Naive thymus-derived CD4-positive, alpha-beta T cell (primary cell): ENCODE measurements at regions not wholly inside any gene's neighbourhood (a gene's known extent, or its start where the extent isn't known, plus 50 kb on each side); places are given as distances from the start of the nearest gene placed in this dataset.

Experiments used
- ATAC-seq: fragments of 150-1000 bp; cut with Tn5 transposase; 2 replicates; pipeline ENCODE4 v1.10.0; 2021; ENCODE audit warnings: mild to moderate bottlenecking, moderate library complexity
- CTCF ChIA-PET: fragments of 350-600 bp; sonication (Branson Sonifier 250); formaldehyde crosslinking; loops from one replicate; lab custom pipeline; 2021; ENCODE audit warnings: antibody characterized with exemption; lab: Charles Lee
- POLR2A ChIA-PET: fragments of 350-600 bp; sonication (Branson Sonifier 250); formaldehyde crosslinking; loops from one replicate; lab custom pipeline; 2021; ENCODE audit warnings: antibody characterized with exemption, inconsistent platforms; lab: Charles Lee
- DNase-seq, 9 donors: peaks; one replicate each; pipeline versions ENCODE4 v3.0.0 to v3.0.0-alpha.2; 2020 to 2022; ENCODE audit warnings: mixed read lengths in 1 of 9
- H3K27ac ChIP-seq: one replicate; pipeline ENCODE4 v1.7.0; 2013; ENCODE audit warnings: mild to moderate bottlenecking, low read depth, low read length, moderate library complexity
- H3K27me3 ChIP-seq, 2 donors: one replicate each; pipeline ENCODE4 v1.7.0; 2013; ENCODE audit warnings: low read length in 2 of 2, mild to moderate bottlenecking in 2 of 2, moderate library complexity in 2 of 2; ENCODE audit not compliant: control insufficient read depth in 2 of 2, insufficient read depth in 2 of 2
- H3K36me3 ChIP-seq, 3 experiments: 1 replicate in 2 of 3; 2 replicates in 1 of 3; pipeline ENCODE4 v1.7.0; 2013; ENCODE audit warnings: low read length in 3 of 3, mild to moderate bottlenecking in 3 of 3, moderate library complexity in 1 of 3; ENCODE audit not compliant: insufficient read depth in 3 of 3, control insufficient read depth in 2 of 3
- H3K4me1 ChIP-seq, 2 donors: one replicate each; pipeline ENCODE4 v1.7.0; 2013; ENCODE audit warnings: low read length in 2 of 2, mild to moderate bottlenecking in 2 of 2, moderate library complexity in 1 of 2; ENCODE audit not compliant: control insufficient read depth in 2 of 2, insufficient read depth in 2 of 2
- H3K4me3 ChIP-seq: 2 replicates; pipeline ENCODE4 v1.7.0; 2013; ENCODE audit warnings: mild to moderate bottlenecking, low read length
- H3K9me3 ChIP-seq, 3 experiments: 1 replicate in 2 of 3; 2 replicates in 1 of 3; pipeline ENCODE4 v1.7.0; 2013; ENCODE audit warnings: low read length in 3 of 3; ENCODE audit not compliant: control insufficient read depth in 2 of 3
- H3K27ac Mint-ChIP-seq, 9 donors: one replicate each; pipeline ENCODE4 v1.8.0; 2020 to 2022; ENCODE audit warnings: mixed read lengths in 9 of 9, mild to moderate bottlenecking in 8 of 9, moderate library complexity in 5 of 9, inconsistent platforms in 2 of 9
- H3K27me3 Mint-ChIP-seq, 5 donors: one replicate each; pipeline ENCODE4 v1.8.0; 2021 to 2022; ENCODE audit warnings: mixed read lengths in 5 of 5, mild to moderate bottlenecking in 1 of 5
- H3K36me3 Mint-ChIP-seq, 5 donors: one replicate each; pipeline ENCODE4 v1.8.0; 2020 to 2022; ENCODE audit warnings: mixed read lengths in 5 of 5, mild to moderate bottlenecking in 3 of 5, inconsistent platforms in 1 of 5
- H3K4me1 Mint-ChIP-seq, 7 donors: one replicate each; pipeline ENCODE4 v1.8.0; 2020 to 2022; ENCODE audit warnings: mixed read lengths in 7 of 7, mild to moderate bottlenecking in 3 of 7, inconsistent platforms in 1 of 7
- H3K4me3 Mint-ChIP-seq, 10 donors: one replicate each; pipeline ENCODE4 v1.8.0; 2020 to 2022; ENCODE audit warnings: mild to moderate bottlenecking in 10 of 10, mixed read lengths in 10 of 10, moderate library complexity in 6 of 10, inconsistent platforms in 2 of 10
- H3K9me3 Mint-ChIP-seq, 11 donors: one replicate each; pipeline ENCODE4 v1.8.0; 2020 to 2022; ENCODE audit warnings: mixed read lengths in 11 of 11, mild to moderate bottlenecking in 4 of 11, inconsistent platforms in 1 of 11, moderate library complexity in 1 of 11
- intact Hi-C, 2 donors: fragments of 100-400 bp; cut with micrococcal nuclease; formaldehyde crosslinking; loops; one replicate each; pipeline ENCODE4 v1.15.1; 2023

GRCh38 chr15:95168152-95168551 is 936.8 kb downstream of the MCTP2 start:
- no peaks in the 10 kb centered on the region for H3K4me1 Mint-ChIP-seq
- Histone ChIP-seq H3K27me3 (no peaks in the 10 kb centered on the region), H3K27ac (no peak overlapping the region), H3K36me3 (no peaks in the 10 kb centered on the region), H3K4me3 (no peak overlapping the region), H3K9me3 (no peaks in the 10 kb centered on the region), H3K4me1 (no peaks in the 10 kb centered on the region)
- peaks cover 0 to 12% (median 5%) of the 10 kb centered on the region in 11 donors for H3K9me3 Mint-ChIP-seq
- H3K27me3 Mint-ChIP-seq: peaks cover 2 to 51% (median 23%) of the 10 kb centered on the region in 5 donors
- no peak overlapping the region for H3K27ac Mint-ChIP-seq
- POLR2A ChIA-PET: no interaction called here
- H3K36me3 Mint-ChIP-seq: no peaks in the 10 kb centered on the region
- DNase-seq: no peak
- intact Hi-C loops: no loop called here
- CTCF ChIA-PET: no interaction called here
- H3K4me3 Mint-ChIP-seq: no peak overlapping the region
- ATAC-seq: no peak

GRCh38 chr15:95168951-95169431 is 937.6 kb downstream of the MCTP2 start:
- no peaks in the 10 kb centered on the region for H3K9me3 ChIP-seq

GRCh38 chr15:95169541-95170459 is 938.4 kb downstream of the MCTP2 start:
- Histone ChIP-seq H3K4me1 (no peaks in the 10 kb centered on the region), H3K27me3 (no peaks in the 10 kb centered on the region), H3K27ac (no peak overlapping the region), H3K36me3 (no peaks in the 10 kb centered on the region), H3K4me3 (no peak overlapping the region), H3K9me3 (no peaks in the 10 kb centered on the region)
- no peak overlapping the region for H3K27ac Mint-ChIP-seq
- CTCF ChIA-PET: no interaction called here
- POLR2A ChIA-PET: no interaction called here
- peaks cover 2 to 43% (median 29%) of the 10 kb centered on the region in 5 donors for H3K27me3 Mint-ChIP-seq
- no peak overlapping the region for H3K4me3 Mint-ChIP-seq
- peaks cover 0 to 12% (median 5%) of the 10 kb centered on the region in 11 donors for H3K9me3 Mint-ChIP-seq
- intact Hi-C loops: no loop called here
- H3K4me1 Mint-ChIP-seq: no peaks in the 10 kb centered on the region
- H3K36me3 Mint-ChIP-seq: no peaks in the 10 kb centered on the region
- no peak for ATAC-seq
- DNase-seq: no peak

More at GRCh38 chr15:95168951-95169431, 937.6 kb downstream of the MCTP2 start:
- ChIA-PET POLR2A (no interaction called here), CTCF (no interaction called here)
- intact Hi-C loops: no loop called here
- no peaks in the 10 kb centered on the region for H3K27me3 ChIP-seq
- Mint-ChIP-seq H3K4me3 (no peak overlapping the region), H3K9me3 (peaks cover 0 to 12% (median 5%) of the 10 kb centered on the region in 11 donors), H3K36me3 (no peaks in the 10 kb centered on the region), H3K27ac (no peak overlapping the region), H3K4me1 (no peaks in the 10 kb centered on the region), H3K27me3 (peaks cover 2 to 43% (median 23%) of the 10 kb centered on the region in 5 donors)
- no peak overlapping the region for H3K4me3 ChIP-seq
- H3K36me3 ChIP-seq: no peaks in the 10 kb centered on the region
- no peaks in the 10 kb centered on the region for H3K4me1 ChIP-seq
- DNase-seq (no peak), ATAC-seq (no peak)
- no peak overlapping the region for H3K27ac ChIP-seq

- H3K9me3 ChIP-seq: no peaks in the 10 kb centered on the region
- DNase-seq (no peak), ATAC-seq (no peak)
- H3K4me3 ChIP-seq: no peak overlapping the region
- ChIA-PET CTCF (no interaction called here), POLR2A (no interaction called here)
- H3K27me3 ChIP-seq: no peaks in the 10 kb centered on the region
- no peak overlapping the region for H3K4me3 Mint-ChIP-seq
- H3K36me3 ChIP-seq: no peaks in the 10 kb centered on the region
- no peak overlapping the region for H3K27ac ChIP-seq
- no peaks in the 10 kb centered on the region for H3K4me1 Mint-ChIP-seq
- H3K4me1 ChIP-seq: no peaks in the 10 kb centered on the region
- intact Hi-C loops: no loop called here
- H3K36me3 Mint-ChIP-seq: no peaks in the 10 kb centered on the region
- H3K27me3 Mint-ChIP-seq: peaks cover 2 to 43% (median 29%) of the 10 kb centered on the region in 5 donors
- peaks cover 0 to 12% (median 5%) of the 10 kb centered on the region in 11 donors for H3K9me3 Mint-ChIP-seq
- no peak overlapping the region for H3K27ac Mint-ChIP-seq
Observed at GRCh38 chr15:95170561-95171380, 939.4 kb downstream of the MCTP2 start.

- ATAC-seq (no peak), DNase-seq (no peak)
- H3K27me3 ChIP-seq: no peaks in the 10 kb centered on the region
- no peaks in the 10 kb centered on the region for H3K4me1 ChIP-seq
- no peak overlapping the region for H3K27ac Mint-ChIP-seq
- ChIA-PET POLR2A (no interaction called here), CTCF (no interaction called here)
- H3K36me3 ChIP-seq: no peaks in the 10 kb centered on the region
- no peak overlapping the region for H3K27ac ChIP-seq
- H3K4me3 ChIP-seq: no peak overlapping the region
- H3K4me1 Mint-ChIP-seq: no peaks in the 10 kb centered on the region
- no peaks in the 10 kb centered on the region for H3K36me3 Mint-ChIP-seq
- H3K9me3 Mint-ChIP-seq: peaks cover 0 to 12% (median 5%) of the 10 kb centered on the region in 11 donors
- H3K27me3 Mint-ChIP-seq: peaks cover 0 to 40% (median 34%) of the 10 kb centered on the region in 5 donors
- intact Hi-C loops: no loop called here
- no peaks in the 10 kb centered on the region for H3K9me3 ChIP-seq
- H3K4me3 Mint-ChIP-seq: no peak overlapping the region
Observed at GRCh38 chr15:95171564-95171963, 940.2 kb downstream of the MCTP2 start.

GRCh38 chr15:95174301-95175259 is 943.2 kb downstream of the MCTP2 start:
- ChIA-PET POLR2A (no interaction called here), CTCF (no interaction called here)
- DNase-seq (no peak), ATAC-seq (no peak)
- Histone ChIP-seq H3K27me3 (no peaks in the 10 kb centered on the region), H3K9me3 (no peaks in the 10 kb centered on the region), H3K36me3 (no peaks in the 10 kb centered on the region), H3K4me1 (no peaks in the 10 kb centered on the region), H3K27ac (no peak overlapping the region), H3K4me3 (no peak overlapping the region)
- Mint-ChIP-seq H3K27ac (no peak overlapping the region), H3K9me3 (peaks cover 0 to 2% (median 0%) of the 10 kb centered on the region in 11 donors), H3K27me3 (peaks cover 0 to 34% (median 20%) of the 10 kb centered on the region in 5 donors), H3K4me3 (no peak overlapping the region), H3K4me1 (no peaks in the 10 kb centered on the region), H3K36me3 (no peaks in the 10 kb centered on the region)
- intact Hi-C loops: no loop called here
